ENCODE measurements at regions not wholly inside any gene's neighbourhood (a gene's known extent, or its start where the extent isn't known, plus 50 kb on each side); places are given as distances from the start of the nearest gene placed in this dataset.

DNA sequence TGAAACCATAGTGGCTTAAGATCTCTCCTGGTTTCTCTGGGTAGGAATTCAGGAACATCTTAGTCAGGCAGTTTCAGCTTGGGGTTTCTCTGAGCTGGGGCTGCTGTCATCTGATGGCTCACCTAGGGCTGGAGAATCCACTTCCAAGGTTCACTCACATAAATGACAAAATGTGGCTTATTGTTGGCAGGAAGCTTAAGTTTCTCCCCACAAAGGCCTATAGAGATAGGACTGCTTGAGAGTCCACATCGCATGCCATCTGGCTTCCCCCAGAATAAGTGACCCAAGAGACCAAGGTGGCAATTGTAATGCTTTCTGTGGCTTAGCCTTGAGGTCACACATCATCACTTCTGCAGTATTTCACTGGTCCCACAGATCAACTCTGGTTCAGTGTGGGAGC, 131.4 kb downstream of the EDN1 start:
- DNase-seq (ENCODE audit: low read depth, low spot score): no peak

DNA sequence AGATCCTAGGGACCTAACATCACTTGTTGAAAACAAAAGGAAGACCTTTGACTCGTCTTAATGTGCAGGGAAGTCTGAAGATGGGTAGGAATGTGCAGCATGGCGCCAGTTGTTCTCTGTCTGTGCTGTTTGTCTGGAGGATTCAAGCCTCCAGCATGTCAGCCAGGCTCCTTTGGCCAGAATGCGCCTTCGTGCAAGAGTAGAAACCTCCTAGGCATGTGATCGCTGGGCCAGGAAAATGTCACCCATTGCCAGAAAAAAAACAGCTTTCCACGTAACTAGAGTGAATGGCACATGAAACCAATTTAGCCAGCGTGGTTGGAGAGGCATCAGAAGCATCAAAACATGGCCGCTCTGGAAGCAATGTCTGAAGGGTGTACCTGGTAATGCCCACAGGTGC, 132.7 kb downstream of the EDN1 start:
- DNase-seq (ENCODE audit: low read depth, low spot score): no peak

GRCh38 chr6:12423832-12424231, 133.7 kb downstream of the EDN1 start:
- no peak for DNase-seq (ENCODE audit: low read depth, low spot score)

DNA sequence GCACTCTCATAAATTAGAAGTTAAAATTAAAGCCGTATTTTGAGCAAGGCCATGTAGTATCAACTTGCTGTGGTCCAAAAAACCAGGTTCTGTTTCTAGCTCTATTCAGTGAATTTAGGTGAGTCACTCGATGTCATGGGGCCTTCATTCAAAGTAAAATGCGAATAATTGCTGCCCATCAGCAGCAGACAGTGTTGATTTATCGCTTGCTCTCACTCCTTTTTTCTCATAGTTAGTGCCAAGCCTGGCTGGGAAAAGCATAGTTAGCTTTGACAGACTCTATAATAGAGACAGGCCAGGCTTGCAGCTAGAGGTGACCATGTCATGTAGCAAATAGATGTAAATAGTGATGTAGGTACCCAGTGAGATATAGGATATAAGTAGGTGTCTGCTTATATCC, 136.0 kb downstream of the EDN1 start:
- no peak for DNase-seq (ENCODE audit: low read depth, low spot score)

DNA sequence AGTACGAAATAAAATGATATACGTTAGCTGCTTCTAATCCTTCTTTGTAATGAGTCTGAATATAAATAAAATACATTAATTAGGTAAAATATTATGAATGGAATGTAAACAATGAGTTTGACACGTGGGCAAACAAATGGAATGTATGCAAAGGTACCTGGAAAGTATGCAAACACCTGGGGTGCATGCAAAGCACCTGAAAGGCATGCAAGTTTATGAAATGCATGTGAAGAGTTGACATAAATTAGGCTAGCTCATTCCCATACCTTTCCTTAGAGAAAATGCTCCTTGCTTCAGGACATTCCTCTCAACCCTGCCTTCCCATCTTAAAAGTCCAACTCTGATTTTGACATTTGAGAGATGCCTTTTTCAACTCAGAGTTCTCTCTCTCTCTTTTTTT, 140.9 kb downstream of the EDN1 start:
- no peak for DNase-seq (ENCODE audit: low read depth, low spot score)

DNA sequence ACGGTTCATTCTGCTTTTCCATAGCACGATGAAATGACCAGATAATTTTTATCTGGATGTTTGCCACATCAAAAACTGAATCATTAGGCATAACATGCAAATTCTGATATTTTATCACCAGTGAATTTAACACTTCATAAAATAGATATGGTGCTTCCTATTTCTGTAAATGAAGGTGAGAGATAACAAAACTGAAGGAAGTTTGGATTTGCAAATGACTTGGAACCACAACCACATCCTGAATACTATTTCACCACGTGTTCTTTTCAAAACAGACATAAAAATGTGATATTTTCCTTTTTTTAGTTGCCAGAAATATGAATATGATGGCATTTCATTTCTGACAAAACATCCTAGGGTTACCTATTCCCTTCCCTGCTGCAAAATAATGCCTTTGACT, 146.1 kb downstream of the EDN1 start:
- DNase-seq (ENCODE audit: low read depth, low spot score): no peak

- DNase-seq (ENCODE audit: low read depth, low spot score): no peak
Observed at GRCh38 chr6:12436683-12437082, 146.5 kb downstream of the EDN1 start.

- no peak for DNase-seq (ENCODE audit: low read depth, low spot score)
Observed at GRCh38 chr6:12439296-12439695, 149.1 kb downstream of the EDN1 start.

DNA sequence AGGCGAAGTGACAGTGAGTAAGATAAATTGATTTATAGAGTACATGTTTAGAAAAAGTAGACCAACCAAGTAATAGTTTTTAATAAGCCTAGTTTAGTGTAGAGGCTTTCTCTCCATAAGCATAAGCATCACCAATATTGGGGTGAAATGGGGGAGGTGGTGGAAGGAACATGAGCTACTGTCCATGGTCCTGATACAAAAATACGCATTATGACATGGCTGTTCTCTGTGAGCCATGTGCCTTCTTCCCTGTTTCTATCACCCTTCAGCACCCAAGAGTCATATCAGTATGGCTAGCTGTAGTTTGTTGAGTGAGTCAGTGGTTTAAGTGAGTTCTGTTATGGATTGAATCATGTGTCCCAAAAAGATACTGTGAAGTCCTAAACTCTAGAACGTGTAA, 150.8 kb downstream of the EDN1 start:
- no peak for DNase-seq (ENCODE audit: low read depth, low spot score)

DNA sequence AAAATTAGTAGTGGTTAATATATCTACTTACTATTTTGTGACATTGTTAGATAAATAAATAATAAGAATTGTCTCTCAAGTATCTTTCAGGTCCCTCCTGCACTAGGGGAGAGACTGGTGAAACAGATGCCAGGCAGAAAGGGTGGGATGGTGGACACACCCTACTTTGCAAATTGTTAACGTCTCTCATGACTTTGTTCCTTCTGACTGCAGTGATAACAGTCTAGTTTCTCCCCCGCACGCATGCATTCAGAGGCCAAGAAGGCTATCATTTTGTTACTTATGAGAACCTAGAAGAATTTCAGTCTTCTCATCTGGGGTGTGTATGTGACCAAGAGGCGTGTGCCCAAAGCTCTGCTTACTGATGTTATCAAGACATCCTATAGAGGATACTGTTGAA, 152.3 kb downstream of the EDN1 start:
- no peak for DNase-seq (ENCODE audit: low read depth, low spot score)

DNA sequence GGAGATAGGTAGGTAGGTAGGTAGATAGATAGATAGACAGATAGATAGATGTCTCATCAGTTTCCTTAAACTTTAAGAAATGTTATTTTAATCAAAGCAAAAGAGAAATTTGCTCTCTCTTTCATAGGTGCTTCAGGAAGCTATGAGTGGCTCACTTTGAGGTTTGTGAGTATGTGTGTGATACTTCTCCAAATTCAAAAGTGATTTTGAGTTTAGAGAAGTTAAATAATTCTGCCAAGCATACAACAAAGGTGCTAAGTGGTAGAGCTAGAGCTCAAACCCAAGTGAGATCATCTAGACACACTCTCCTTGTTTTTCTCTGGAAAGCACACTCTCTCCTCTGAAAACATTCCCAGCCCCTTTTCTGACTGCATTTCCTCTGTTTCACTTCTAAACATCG, 156.2 kb downstream of the EDN1 start:
- DNase-seq (ENCODE audit: low read depth, low spot score): no peak

DNA sequence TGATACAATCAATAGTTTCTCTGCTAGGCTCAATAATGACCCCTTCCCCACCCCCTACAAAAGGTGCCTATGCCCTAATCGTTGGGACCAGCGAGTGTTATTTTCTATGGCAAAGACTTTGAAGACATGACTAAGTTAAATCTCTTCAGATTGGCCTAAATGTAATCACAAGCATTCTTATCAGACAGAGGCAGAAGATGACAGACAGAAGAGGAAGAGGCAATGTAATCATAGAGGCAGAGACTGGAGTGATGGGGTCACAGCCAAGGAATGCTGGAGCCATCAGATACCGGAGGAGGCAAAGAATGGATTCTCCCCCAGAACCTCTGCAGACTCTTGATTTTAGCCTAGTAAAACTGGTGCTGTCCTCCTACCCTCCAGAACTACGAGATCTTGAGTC, 159.3 kb downstream of the EDN1 start:
- no peak for DNase-seq (ENCODE audit: low read depth, low spot score)

GRCh38 chr6:12450467-12450866, 160.3 kb downstream of the EDN1 start:
- DNase-seq (ENCODE audit: low read depth, low spot score): no peak

DNA sequence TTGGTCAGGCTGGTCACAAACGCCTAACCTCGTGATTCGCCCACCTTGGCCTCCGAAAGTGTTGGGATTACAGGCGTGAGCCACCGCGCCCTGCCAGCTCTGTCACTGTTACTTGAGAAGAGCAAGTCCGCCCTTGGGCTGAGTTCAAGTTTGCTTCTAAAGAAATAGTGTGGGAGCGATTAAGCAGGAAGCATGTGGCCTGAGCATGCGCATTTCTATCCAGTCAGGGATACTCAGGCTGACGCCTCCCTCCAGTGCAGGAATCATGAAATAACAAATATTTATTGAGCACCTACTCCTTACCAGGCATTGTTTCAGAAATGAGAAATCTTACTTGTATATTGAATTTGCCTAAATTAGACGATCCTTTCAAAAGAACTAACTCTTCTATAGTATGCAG, 166.2 kb downstream of the EDN1 start:
- no peak for DNase-seq (ENCODE audit: low read depth, low spot score)

DNA sequence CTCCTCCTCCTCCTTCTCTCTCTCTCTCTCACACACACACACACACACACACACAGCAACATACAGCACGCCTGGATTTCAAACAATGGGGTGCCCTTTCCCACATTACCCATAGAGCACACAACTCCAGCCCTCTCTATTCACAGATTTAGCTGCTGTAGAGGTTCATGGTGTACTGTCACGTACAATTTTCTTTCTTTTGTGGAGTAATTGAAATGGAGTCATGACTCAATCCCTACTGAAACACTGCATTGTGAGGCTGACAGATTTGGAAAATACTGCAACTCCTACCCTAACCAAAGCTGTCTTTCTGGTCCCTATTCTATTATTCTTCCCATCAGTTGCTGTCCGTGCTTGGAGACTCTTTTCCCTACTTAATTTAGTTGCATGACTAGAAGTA, 166.9 kb downstream of the EDN1 start:
- no peak for DNase-seq (ENCODE audit: low read depth, low spot score)

GRCh38 chr6:12458558-12458957, 168.4 kb downstream of the EDN1 start:
- no peak for DNase-seq (ENCODE audit: low read depth, low spot score)

DNA sequence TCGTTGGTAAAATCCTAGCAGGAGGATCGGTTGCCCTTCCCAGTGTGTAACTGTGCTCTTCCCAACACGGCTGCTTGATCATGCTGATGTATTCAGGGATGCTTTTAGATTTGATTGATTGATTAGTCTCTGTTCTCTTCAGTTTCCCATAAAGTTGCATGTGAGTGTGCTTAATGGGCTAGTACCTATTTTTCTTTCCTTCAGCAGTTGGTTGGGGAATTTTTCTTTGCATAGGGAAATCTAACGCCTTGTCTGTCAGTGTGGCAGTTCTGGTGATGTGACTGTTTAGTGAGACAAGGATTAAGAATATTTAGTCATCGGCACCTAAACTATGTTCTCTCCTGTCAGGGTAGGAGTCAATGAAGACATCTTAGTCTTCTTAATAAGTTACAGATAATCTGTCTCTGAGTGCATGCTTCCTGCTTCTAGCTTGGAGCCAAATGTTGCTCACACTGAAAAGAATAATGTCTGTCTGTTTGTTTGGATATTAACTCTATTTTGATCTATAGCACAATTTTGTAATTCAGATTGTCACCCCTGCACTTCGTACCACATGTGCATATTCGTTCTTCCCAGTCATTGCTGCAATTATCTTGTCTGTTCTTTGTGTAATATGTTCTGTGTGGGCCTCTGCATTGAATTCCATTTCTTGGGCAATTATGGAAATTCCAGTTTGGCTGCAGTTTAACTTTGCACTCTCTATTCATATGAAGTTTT, 169.9 kb downstream of the EDN1 start:
- DNase-seq (ENCODE audit: low read depth, low spot score): no peak

DNA sequence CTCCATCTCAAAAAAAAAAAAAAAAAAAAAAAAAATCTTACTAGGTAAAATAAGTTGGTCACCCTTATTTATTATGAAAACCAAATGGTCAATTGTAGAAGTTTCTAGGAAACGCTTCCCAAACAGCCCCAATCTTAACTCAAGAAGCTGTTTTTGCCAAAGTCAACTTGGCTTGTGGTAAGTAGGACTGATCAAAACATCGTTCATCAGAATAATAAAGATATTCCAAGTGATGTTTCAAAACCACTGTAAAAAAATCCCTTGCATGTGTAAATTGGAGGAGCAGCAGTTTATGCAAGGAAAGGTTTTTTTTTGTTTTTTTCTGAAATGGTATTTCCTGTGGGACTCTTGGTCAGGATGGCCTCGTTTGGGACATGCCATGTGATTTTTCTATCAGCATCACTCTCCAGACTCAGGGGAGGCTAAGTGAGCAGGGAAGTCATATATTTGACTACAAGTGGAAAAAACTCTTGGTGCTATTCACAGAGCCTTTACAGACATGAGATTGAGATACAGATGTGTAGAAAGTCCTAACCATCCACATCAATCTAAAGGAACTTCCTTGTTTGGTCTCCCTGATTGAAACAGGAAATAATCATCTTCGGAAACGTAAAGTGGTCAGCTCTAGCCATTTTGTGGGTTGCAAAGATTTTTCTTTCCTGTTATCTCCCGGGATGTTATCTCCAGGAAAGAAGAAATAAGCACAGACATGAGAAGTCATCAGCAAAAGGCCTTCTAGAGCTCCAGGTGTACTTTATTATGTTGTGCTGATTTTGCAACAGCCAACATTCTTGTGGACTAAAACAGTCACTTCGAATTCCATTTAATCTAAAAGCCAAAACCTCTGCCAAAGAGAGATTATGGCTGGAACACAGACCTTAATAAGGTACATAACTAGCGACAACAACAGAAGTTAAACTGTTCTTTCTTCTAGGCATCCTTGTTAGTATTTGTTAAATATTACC, 177.8 kb downstream of the EDN1 start:
- no peak for DNase-seq (ENCODE audit: low read depth, low spot score)

DNA sequence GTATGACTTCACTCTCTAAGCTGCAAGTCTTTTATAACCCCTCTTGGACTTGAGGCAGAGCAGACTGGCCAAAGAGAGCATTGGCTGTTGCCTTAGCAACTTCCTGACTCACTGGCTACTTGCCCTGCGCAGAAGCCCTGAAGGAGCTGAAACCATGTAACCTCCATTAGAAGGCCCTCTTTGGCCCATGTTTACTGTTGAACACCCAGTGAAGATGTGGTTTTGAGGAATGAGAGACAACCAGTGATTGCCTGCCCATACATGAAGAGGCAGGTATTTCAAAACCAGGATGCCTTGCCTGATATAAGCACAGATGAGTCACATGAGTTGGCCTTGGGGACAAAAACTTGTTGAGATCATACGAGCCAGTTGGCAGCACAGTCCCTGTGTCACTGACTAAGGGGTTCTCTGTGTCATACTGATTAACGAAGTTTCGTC, 182.5 kb downstream of the EDN1 start:
- no peak for DNase-seq (ENCODE audit: low read depth, low spot score)

- DNase-seq (ENCODE audit: low read depth, low spot score): no peak
Observed at GRCh38 chr6:12473494-12473893, 183.3 kb downstream of the EDN1 start.

DNA sequence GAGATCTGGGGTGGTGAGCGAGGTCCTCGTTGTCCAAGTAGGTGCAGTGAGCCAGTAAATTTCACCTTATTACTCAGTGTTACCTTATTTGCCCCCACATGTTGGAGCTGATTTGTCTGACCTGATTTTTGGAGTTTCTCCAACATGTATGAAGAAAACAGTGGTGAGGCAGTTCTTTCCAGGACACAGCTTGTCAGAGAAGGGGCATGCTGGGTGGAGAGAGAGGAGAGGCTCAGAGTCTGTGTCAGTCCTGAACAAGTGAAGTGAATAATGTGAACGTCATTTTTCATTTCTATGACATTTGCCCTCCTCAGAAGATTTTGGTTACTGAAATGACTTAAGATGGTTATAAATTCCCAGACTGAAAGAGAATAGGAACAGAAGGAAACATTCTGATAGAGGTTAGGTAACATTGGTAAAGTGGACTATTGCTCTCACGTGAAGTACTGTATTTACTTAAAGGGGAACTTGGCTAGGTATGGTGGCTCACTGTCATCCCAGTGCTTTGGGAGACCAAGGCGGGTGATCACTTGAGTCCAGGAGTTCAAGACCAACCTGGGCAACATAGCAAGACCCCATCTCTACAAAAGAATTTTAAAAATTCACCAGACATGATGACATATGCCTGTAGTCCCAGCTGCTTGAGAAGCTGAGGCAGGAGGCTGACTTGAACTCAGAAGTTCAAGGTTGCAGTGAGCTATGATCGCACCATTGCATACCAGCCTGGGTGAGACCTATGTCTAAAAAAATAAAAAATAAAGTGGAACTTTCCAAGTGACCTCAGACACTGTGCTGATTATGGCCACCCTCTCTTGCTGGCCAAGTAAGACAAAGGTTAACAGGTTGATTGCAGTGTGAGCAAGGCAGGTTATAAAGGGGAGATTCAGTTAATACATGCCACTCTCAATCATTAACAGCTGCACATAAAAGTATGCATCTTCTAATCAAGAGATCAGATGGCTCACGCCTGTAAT, 184.3 kb downstream of the EDN1 start:
- no peak for DNase-seq (ENCODE audit: low read depth, low spot score)

DNA sequence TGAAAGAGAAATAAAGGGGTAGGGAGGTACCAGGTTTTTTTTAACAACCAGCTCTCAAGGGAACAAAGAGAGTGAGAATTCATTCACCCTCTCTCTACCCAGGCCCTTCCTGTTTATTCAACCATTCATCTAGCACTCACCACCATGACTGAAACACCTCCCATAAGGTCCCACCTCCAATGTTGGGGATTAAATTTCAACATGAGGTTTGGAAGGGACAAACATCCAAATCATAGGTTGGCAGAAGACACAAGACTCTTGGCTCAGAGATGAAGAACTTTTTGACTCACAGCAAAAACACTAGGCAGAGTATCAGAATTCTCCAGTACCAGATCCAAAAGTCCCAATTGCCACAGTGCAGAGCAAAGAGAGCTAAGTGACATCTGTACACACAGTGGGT, 186.3 kb downstream of the EDN1 start:
- DNase-seq (ENCODE audit: low read depth, low spot score): no peak

Measured in brain pericyte (primary cell).